ENCODE measurements at regions not wholly inside any gene's neighbourhood (a gene's known extent, or its start where the extent isn't known, plus 50 kb on each side); places are given as distances from the start of the nearest gene placed in this dataset.

DNA sequence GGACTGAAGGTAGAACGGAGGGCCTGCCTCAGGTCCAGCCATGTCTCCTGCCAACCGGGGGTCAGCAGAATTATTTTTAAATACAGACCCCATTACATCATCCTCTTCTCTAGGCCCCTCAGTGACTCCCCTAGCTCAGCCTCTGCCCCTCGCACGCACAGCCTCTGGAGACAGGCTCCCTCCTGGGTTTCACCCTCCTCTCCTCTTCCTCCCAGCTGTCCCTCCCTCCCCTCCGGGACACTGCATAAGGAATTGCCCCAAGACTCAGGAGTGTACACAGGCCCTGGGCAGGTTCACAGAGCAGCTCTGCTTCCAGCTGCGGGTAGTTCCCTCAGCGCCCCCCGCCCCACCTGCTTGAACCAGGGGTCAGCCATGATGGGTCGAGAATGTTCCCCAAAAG, 520.2 kb upstream of the MYT1L start:
- TF ChIP-seq POLR2A (IDR thresholded peaks at IDR 0.05), result no peak
- TF ChIP-seq, protein P1, sequence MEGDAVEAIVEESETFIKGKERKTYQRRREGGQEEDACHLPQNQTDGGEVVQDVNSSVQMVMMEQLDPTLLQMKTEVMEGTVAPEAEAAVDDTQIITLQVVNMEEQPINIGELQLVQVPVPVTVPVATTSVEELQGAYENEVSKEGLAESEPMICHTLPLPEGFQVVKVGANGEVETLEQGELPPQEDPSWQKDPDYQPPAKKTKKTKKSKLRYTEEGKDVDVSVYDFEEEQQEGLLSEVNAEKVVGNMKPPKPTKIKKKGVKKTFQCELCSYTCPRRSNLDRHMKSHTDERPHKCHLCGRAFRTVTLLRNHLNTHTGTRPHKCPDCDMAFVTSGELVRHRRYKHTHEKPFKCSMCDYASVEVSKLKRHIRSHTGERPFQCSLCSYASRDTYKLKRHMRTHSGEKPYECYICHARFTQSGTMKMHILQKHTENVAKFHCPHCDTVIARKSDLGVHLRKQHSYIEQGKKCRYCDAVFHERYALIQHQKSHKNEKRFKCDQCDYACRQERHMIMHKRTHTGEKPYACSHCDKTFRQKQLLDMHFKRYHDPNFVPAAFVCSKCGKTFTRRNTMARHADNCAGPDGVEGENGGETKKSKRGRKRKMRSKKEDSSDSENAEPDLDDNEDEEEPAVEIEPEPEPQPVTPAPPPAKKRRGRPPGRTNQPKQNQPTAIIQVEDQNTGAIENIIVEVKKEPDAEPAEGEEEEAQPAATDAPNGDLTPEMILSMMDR (IDR thresholded peaks at IDR 0.05), result no peak
